HEK293 (cell line): ENCODE measurements at regions not wholly inside any gene's neighbourhood (a gene's known extent, or its start where the extent isn't known, plus 50 kb on each side); places are given as distances from the start of the nearest gene placed in this dataset.
"Not testable (repeated sequence)": the region's sequence is repeated elsewhere in the genome, so short reads cannot be mapped to it uniquely, and the experiment has no call there.

Source experiments
- MYNN ChIP-seq: fragments of 450-650 bp; formaldehyde crosslinking; IDR thresholded peaks from 2 replicates; pipeline ENCODE4 v1.5.1; 2016; ENCODE audit warnings: missing biosample characterization, missing genetic modification characterization, borderline replicate concordance
- ZNF530 ChIP-seq: fragments of 450-650 bp; formaldehyde crosslinking; IDR thresholded peaks from 2 replicates; pipeline ENCODE4 v1.5.1; 2016; ENCODE audit warnings: low read depth, missing biosample characterization, missing genetic modification characterization
- ZNF555 ChIP-seq: fragments of 450-650 bp; formaldehyde crosslinking; conservative IDR thresholded peaks from 2 replicates; pipeline ENCODE4 v1.5.1; 2017; ENCODE audit warnings: missing biosample characterization, mild to moderate bottlenecking, missing genetic modification characterization, inconsistent platforms
- ZNF747 ChIP-seq: fragments of 450-650 bp; formaldehyde crosslinking; IDR thresholded peaks from 2 replicates; pipeline ENCODE4 v1.5.1; 2016; ENCODE audit warnings: missing biosample characterization, missing genetic modification characterization
- ZNF777 ChIP-seq: fragments of 450-650 bp; formaldehyde crosslinking; IDR thresholded peaks from 2 replicates; pipeline ENCODE4 v1.5.1; 2017; ENCODE audit warnings: missing biosample characterization, missing genetic modification characterization, borderline replicate concordance
- TF ChIP-seq, protein P1 (sequence below): fragments of 450-650 bp; formaldehyde crosslinking; IDR thresholded peaks from 2 replicates; pipeline ENCODE4 v1.5.1; 2016; ENCODE audit warnings: missing biosample characterization, missing genetic modification characterization
- TF ChIP-seq, protein P2 (sequence below): fragments of 450-650 bp; formaldehyde crosslinking; IDR thresholded peaks from 2 replicates; pipeline ENCODE4 v1.5.1; 2017; ENCODE audit warnings: missing biosample characterization, missing genetic modification characterization

DNA sequence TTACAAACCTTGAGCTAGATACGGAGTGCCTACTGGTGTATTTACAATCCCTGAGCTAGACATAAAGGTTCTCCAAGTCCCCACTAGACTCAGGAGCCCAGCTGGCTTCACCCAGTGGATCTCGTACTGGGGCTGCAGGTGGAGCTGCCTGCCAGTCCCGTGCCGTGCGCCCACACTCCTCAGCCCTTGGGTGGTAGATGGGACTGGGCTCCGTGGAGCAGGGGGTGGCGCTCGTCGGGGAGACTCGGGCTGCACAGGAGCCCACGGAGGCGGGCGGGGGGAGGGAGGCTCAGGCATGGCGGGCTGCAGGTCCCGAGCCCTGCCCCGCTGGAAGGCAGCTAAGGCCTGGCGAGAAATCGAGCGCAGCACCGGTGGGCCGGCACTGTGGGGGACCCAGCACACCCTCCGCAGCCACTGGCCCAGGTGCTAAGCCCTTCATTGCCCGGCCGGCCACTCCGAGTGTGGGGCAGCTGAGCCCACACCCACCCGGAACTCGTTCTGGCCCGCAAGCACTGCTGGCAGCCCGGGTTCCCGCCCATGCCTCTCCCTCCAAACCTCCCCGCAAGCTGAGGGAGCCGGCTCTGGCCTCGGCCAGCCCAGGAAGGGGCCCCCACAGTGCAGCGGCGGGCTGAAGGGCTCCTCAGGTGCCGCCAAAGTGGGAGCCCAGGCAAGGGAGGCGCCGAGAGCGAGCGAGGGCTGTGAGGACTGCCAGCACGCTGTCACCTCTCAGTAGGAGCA lies 164.2 kb upstream of the TEX13C start:
- TF ChIP-seq MYNN; ZNF530; ZNF747 (tag by site-specific recombination); ZNF777 (tag by site-specific recombination); ZNF555 (tag by site-specific recombination): not testable (repeated sequence)
- TF ChIP-seq, protein P1, sequence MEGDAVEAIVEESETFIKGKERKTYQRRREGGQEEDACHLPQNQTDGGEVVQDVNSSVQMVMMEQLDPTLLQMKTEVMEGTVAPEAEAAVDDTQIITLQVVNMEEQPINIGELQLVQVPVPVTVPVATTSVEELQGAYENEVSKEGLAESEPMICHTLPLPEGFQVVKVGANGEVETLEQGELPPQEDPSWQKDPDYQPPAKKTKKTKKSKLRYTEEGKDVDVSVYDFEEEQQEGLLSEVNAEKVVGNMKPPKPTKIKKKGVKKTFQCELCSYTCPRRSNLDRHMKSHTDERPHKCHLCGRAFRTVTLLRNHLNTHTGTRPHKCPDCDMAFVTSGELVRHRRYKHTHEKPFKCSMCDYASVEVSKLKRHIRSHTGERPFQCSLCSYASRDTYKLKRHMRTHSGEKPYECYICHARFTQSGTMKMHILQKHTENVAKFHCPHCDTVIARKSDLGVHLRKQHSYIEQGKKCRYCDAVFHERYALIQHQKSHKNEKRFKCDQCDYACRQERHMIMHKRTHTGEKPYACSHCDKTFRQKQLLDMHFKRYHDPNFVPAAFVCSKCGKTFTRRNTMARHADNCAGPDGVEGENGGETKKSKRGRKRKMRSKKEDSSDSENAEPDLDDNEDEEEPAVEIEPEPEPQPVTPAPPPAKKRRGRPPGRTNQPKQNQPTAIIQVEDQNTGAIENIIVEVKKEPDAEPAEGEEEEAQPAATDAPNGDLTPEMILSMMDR (tag by site-specific recombination) = not testable (repeated sequence)
- TF ChIP-seq, protein P2, sequence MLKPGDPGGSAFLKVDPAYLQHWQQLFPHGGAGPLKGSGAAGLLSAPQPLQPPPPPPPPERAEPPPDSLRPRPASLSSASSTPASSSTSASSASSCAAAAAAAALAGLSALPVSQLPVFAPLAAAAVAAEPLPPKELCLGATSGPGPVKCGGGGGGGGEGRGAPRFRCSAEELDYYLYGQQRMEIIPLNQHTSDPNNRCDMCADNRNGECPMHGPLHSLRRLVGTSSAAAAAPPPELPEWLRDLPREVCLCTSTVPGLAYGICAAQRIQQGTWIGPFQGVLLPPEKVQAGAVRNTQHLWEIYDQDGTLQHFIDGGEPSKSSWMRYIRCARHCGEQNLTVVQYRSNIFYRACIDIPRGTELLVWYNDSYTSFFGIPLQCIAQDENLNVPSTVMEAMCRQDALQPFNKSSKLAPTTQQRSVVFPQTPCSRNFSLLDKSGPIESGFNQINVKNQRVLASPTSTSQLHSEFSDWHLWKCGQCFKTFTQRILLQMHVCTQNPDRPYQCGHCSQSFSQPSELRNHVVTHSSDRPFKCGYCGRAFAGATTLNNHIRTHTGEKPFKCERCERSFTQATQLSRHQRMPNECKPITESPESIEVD (tag by site-specific recombination) = not testable (repeated sequence)
